ENCODE measurements at regions not wholly inside any gene's neighbourhood (a gene's known extent, or its start where the extent isn't known, plus 50 kb on each side); places are given as distances from the start of the nearest gene placed in this dataset.

DNA sequence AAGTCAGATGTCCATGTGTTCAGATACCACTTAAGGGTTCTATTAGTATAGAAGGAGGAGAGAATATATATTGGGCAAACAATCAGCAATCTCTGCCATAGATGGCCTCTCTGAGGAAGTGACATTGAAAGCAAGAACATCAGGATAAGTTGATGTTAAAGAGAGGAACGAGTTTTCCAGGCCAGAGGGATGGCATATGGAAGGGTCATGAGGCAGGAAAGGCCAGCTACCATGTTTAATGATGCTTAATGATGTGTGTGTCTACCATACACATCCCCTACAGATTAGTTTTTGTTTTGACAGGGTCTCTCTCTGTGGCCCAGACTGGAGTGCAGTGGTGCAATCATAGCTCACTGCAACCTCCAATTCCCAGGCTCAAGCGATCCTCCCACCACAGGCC, 63.0 kb downstream of the PTTG1 start:
- TF ChIP-seq TEAD4 (CRISPR knock-in tag; IDR thresholded peaks at IDR 0.05) (no peak), E2F4 (CRISPR knock-in tag; IDR thresholded peaks at IDR 0.05; ENCODE audit: borderline replicate concordance, low read depth) (no peak)
